ENCODE measurements at regions not wholly inside any gene's neighbourhood (a gene's known extent, or its start where the extent isn't known, plus 50 kb on each side); places are given as distances from the start of the nearest gene placed in this dataset.
"Not testable (repeated sequence)": the region's sequence is repeated elsewhere in the genome, so short reads cannot be mapped to it uniquely, and the experiment has no call there.

DNA sequence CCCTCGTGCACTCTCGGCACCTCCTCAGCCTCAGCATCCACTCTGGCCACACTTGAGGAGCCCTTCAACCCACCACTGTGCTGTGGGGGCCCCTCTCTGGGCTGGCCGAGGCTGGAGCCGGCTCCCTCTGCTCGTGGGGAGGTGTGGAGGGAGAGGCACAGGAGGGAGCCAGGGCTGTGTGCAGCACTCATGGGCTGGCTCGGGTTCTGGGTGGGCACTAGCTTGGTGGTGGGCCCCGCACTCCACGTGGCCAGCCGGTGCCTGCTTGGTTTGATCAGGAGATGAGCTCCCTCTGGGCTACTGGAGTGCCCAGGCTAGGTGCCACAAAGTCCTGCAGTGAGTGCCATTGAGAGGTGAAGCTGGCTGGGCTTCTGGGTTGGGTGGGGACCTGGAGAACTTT is 949.4 kb upstream of the GJE1 start:
- intact Hi-C loops (cut with micrococcal nuclease): no loop called here

DNA sequence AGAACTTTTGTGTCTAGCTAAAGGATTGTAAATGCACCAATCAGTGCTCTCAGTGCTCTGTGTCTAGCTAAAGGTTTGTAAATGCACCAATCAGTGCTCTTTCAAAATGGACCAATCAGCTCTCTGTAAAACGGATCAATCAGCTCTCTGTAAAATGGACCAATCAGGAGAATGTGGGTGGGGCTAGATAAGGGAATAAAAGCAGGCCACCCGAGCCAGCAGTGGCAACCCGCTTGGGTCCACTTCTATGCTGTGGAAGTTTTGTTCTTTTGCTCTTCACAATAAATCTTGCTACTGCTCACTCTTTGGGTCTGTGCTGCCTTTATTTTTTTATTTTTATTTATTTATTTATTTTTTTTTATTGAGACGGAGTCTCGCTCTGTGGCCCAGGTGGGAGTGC is 957.3 kb upstream of the GJE1 start:
- intact Hi-C loops (cut with micrococcal nuclease): not testable (repeated sequence)

DNA sequence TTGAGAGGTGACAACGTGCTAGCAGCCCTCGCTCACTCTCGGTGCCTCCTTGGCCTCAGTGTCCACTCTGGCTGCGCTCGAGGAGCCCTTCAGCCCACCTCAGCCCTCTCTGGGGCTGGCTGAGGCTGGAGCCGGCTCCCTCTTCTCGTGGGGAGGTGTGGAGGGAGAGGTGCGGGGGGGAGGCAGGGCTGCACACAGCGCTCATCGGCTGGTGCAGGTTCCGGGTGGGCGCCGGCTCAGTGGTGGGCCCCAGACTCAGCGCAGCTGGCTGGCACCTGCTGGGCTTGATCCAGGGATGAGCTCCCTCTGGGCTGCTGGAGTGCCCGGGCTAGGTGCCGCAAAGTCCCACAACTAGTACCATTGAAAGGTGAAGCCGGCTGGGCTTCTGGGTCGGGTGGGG is 957.8 kb upstream of the GJE1 start:
- intact Hi-C loops (cut with micrococcal nuclease): no loop called here

DNA sequence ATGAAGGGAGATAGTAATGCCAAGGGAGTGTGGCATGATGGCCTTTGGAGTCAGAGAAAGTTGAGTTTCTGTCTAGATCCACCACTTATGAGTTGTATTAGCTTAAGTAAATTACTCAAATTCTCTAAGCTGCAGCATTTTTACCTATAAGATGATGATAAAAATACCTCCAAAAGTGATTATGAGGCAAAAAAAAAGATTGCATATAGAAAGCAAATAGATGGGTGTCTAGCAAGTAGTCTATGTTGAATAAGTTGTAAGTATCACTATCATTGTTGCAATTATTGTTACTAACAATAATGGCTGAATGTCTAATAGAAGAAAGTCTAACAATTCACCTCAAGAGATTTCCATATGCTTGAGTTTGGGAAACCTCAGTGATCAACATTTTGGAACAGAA is 959.2 kb upstream of the GJE1 start:
- intact Hi-C loops (cut with micrococcal nuclease): no loop called here

DNA sequence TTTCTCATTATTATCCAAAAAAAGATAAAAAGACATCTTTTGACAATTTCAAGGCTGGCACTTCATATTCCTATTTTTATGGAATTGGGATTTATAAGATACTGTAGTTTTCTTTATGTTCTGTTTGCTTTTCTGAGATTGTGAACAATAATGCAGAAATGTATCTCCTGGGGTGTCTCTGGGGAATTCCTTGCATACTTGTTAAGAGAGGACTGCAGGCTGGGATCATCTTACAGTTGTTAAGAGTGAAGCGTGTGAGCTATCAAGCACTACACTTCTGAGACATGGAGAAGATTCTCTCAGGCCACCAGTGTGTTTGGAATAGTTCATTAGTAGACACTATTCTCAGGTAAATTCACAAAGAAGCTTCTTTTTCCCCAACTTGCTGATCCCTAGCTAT is 963.3 kb upstream of the GJE1 start:
- intact Hi-C loops (cut with micrococcal nuclease): no loop called here

DNA sequence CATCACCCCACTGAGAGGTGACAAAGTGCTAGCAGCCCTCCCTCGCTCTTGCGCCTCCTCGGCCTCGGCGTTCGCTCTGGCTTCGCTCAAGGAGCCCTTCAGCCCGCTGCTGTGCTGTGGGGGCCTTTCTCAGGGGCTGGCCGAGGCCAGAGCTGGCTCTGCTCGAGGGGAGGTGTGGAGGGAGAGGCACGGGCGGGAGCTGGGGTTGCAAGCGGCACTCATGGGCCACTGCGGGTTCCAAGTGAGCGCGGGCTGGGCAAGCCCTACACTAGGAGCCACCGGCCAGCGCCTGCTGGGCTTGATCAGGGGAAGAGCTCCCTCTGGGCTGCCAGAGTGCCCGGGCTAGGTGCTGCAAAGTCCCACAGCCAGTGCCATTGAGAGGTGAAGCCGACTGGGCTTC is 964.8 kb upstream of the GJE1 start:
- intact Hi-C loops (cut with micrococcal nuclease): no loop called here

DNA sequence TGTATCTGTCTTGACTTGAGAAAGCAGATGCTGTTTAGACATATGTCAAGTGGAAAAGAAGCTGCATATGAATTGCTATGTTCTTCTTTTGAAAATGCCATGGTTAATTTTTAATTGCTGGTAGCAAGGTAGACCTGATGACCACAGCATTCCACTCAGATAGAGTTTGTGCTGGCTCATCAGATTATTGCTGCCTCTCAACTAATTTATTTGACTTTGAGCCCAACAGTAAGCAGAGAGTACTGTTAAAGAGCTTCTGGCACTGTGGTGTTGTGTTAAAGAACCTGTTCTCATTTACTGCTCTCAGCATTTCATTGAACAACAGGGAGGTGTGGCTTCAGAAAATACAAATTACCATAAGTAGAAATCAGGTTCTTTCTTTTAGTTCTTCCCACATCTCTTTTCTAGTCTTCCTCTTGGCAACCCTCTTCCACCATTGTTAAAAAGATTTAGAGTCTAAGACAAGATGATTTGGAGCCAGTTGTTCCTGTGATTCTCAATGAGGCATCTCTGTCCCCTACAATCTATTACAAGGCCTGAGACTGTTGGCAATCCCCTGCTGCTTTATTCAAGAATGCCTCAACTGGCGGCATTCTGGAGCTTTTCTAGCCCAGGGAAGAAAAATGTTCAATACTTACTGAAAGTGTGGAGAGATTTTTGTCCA is 967.6 kb upstream of the GJE1 start:
- intact Hi-C loops (cut with micrococcal nuclease): no loop called here

DNA sequence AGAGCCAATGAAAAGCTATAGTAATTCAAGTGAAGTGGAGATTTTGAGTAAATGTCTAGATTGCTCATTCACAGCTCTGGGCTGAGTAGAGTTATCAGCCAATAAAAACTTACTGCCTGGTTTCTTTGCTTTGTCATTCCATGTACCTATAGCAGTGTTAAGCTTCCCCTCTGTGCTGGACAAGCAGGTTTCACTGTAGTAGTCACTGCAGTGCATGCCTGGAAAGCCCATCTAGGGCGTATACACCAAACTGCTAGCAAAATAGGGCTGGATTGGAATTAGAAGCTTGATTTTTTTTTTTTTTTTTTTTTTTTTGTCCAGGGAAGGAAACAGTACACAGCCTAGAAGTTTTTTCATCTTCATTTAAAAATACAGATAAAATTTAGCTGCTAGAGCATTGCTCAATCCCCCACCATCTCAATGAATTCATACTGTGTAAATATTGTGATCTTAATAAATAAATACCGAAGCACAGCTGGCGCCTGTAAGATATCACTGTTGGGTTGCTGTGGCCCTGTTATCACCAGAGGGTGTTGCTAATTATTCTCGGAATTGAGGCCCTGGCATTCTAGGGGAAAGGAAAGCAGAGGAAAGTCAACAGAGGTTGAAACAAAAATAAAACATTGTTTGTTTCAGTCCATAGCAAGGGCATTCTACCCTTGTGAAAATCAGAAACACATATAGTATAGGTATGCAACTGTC is 968.5 kb upstream of the GJE1 start:
- intact Hi-C loops (cut with micrococcal nuclease): no loop called here

DNA sequence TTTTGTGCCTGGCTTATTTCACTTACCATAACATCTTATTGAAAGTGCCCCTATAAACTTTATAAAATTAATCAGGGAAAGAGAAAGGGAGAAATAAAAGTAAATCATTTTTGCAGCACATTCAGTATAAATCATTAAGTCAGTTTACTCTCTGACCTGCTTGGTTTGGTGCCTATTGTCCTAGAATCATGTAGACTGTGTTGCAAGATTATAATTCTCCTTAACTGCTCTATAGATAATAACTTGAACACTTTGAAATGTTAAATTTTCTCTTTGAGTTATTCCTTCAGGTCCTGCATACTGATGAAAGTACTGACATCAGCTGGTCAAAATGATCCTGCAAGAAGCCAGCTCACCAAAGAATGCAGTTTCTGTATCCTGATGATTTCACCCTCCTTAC is 969.6 kb upstream of the GJE1 start:
- intact Hi-C loops (cut with micrococcal nuclease): no loop called here

DNA sequence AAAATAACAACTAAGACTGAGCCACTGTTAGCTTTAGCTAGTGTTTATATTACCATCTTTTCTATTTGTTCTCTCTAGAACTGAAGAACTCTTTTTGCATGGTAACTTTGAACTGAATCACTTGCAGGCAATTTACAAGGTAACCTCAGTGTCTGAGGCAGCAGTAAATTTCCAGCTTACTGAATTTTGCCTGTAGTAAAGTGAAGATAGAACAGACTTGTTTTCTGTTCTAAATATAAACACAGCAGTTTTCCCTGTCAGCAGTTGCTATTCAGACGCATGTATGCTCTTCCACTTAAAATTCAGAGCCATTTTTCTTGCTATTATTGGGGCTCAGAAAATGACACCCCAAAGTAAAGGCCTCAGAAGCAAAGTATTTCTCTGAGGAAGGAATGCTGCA is 974.0 kb upstream of the GJE1 start:
- intact Hi-C loops (cut with micrococcal nuclease): no loop called here

DNA sequence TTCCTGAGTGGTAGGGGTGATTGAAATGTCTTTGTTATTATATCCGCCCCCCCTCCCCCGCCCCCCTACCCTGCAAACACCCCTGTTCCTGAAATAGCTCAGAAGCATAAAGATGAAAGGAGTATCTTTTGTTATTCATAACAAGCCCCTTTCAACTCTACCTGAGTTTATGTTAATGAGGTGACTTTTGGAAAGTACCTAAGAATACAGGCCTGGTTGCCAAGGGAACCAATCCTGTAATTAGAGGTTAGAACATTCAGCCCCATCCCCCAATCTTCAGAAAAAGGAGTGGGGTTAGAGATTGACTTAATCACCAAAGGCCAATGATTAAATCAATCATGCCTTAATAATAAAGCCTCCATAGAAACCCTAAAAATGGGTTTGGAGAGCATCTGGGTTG is 979.2 kb upstream of the GJE1 start:
- intact Hi-C loops (cut with micrococcal nuclease): no loop called here

DNA sequence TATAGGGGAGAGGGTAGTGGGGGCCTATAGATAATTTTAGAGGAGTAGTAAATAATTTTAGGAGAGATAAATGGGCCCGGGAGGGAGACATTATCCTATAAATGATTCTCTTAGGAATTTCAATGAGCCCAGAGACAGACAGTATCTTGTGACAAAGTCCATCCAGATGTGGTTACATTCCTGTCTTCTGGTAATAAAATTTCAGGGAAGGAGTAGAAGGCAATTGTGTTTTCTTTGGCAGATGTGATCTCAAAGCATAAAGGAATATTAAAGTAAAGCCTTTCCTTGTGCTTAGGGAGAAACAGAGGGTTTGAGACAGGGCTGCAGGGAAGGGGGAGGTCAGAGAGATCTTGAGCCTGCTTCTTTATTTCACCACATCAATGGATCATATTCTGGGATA is 979.8 kb upstream of the GJE1 start:
- intact Hi-C loops (cut with micrococcal nuclease): no loop called here

DNA sequence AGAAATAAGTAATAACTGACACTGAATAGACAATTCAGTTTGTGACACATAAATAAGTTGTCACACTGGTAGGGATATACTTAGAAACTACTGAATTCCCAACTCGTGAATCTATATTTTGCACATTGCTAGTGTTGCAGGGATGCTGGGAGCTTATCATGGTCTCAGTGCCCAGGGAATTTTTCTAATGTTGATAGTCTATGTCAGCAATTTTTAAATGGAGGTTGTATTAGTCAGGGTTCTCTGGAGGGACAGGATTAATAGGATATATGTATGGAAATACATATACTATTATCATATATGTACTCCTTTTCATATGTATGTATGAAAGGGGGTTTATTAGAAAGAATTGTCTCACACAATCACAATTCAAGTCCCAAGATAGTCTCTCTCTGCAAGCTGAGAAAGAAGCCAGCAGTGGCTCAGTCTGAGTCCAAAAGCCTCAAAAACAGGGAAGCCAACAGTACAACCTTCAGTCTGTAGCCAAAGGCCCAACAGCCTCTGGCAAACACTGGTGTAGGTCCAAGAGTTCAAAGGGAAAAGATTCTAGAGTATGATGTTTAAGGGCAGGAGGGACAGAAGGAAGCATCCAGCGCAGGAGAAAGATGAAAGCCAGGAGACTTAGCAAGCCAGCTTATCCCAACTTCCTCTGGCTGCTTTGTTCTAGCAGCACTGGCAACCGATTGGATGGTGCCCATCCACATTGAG is 980.9 kb upstream of the GJE1 start:
- intact Hi-C loops (cut with micrococcal nuclease): no loop called here

DNA sequence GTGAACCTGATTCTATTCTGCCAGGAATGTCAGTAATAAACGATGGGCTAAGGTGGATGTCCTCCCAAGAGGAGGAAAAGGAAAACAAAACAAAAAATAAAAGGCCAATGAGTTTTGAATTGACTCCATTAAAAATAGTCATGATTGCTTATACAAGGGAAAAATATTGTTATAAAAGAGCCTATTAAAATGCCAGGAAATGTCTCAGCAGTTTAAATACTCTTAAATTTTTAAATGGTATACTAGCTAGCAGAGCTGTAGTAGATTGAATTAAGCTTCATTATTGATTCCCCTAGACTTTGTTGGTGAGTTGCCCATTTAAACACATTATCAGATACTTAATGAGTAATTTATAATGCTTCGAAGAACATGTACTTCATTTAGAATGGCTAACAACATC is 990.9 kb upstream of the GJE1 start:
- intact Hi-C loops (cut with micrococcal nuclease): no loop called here

DNA sequence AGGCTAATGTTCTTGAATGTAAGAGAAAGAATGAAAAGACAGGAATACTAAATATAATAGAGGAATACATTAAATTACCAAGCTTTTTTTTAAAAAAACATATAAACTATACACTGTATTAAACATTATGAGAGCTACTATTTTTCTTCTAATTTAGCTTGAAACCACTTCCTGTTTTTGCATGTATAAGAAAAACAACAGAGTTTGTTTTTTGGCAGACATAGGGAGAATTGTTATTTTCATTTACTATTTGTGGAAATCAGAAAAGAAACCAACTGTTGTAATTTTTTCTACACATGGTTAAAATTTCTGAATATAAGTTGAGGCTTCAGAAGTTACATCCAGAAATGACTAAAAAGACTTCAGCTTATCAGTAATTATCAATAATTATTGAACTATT is 991.8 kb upstream of the GJE1 start:
- intact Hi-C loops (cut with micrococcal nuclease): no loop called here

DNA sequence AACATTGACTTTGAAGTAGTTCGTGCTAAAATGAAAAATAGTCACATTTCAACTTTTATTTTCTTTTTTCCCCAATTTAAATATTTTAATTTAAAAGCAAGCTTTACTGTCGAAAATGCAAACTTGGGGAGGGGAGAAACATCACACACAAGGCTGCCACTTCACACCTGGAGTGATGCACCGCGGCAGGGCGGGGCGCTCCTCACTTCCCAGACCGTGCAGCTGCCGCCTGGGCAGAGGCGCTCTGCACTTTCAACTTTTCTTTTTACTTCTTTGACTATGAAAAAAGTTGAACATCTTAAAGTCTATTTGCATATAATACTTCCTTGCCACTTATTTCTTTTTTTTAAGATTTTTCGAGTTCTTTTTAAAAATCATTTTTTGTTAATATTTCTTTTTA is 993.3 kb upstream of the GJE1 start:
- intact Hi-C loops (cut with micrococcal nuclease): no loop called here

DNA sequence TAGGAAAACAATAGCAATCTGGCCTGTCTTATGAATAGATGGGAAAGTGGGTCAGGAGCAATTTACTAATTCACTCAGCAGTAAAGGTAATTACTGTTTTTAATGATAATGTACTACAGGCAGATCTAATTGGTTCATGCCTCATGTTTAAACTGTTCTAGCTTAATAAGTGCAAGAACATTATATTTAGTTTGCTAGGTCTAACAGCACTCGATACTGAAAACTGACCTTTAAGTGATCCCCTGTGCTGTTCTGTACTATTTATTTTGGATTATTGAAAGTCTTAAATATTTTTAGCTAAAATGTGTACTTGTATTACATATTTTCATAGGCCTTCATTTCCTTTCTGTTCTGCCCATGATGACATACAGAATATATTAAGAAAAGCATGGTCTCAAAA is 998.0 kb upstream of the GJE1 start:
- intact Hi-C loops (cut with micrococcal nuclease): no loop called here

DNA sequence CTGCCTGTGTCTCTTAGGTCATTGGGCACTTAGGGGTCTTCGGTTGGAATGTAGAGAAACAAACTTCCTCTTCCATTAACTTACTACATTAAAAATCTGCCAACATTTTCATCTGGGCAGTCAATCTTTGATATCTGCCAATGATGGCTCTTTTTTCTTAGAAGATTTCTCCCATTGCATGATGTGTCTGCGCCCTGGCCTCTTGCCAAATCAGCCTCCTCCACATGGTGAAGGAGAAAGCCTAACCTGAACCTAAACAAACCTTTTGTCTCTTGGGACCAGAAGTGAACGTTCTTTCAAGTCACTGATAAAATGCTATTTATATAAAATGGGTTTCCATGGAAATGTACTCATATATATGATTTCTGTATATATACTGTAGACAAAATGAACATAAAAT is 998.9 kb upstream of the GJE1 start:
- intact Hi-C loops (cut with micrococcal nuclease): no loop called here

DNA sequence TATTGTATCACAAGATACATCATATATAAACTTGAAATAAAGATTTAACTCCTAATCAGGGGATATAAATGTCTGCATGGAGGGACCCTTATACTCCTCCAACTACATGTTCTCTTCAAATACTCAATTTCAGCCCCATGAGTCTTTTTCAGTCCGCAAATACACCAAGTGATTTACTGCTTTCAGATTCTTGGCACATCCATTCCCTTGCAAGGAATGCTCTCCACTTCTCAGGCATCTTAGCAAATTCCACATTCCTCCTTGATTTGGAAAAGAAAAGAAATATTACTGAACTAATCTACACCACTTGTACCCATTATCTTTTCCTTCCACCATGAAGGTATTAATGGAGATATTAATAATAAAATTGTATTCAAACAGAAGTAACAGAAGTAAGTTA is 999.4 kb upstream of the GJE1 start:
- intact Hi-C loops (cut with micrococcal nuclease): no loop called here

DNA sequence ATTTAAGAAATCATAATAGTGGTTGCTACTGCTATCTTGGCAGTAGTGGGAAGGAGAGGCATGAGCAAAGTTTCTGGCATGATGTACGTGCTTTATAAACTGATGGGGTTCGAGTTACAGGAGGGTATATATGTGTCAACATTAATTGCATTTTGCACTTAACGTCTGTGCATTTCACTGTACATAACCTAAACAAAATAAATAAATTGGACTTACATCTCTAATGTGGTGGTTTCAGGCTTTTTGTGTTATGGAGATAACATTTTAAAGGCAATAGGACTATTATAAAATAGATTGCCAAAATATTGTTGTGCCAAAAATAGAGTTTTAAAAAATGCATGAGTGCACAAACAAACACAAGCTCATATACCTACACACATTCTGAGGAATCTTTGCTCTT is 1001.1 kb upstream of the GJE1 start:
- intact Hi-C loops (cut with micrococcal nuclease): no loop called here

DNA sequence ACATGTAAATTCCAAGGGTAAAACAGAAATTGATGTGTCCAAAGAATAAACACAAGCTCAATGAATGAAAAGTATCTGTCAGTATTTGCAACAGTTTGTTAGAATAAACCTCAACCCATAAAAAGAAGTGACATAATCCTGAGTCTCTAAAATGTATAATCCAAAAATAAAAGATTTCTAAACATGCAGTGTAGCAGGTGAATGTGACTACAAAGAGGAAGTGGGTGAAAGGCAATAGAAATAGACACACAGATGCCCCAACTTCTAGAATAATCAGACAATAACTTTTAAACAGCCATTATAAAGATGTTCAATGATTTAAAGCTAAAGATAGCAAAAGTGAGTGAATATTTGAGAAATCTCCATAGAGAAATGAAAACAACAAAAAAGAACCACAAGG is 1009.2 kb upstream of the GJE1 start:
- intact Hi-C loops (cut with micrococcal nuclease): no loop called here

DNA sequence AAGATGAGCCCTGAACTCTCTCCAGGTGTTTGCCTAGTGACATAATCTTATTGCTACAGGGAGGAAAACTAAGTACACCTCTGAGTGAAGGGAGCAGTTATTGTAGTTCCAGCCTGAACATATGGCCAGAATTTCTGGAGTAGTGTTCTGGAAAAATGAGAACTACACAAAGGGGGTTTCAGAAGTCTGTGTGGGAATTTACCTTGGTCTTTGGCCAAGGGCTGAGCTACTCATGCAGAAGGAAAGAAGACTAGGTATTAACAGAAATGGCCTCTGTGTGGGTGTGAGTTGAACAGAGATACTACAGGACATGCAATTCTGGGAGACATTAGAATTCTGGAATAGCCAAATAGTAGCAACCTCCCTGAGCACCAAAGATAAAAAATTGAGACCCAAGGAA is 1009.7 kb upstream of the GJE1 start:
- intact Hi-C loops (cut with micrococcal nuclease): no loop called here

DNA sequence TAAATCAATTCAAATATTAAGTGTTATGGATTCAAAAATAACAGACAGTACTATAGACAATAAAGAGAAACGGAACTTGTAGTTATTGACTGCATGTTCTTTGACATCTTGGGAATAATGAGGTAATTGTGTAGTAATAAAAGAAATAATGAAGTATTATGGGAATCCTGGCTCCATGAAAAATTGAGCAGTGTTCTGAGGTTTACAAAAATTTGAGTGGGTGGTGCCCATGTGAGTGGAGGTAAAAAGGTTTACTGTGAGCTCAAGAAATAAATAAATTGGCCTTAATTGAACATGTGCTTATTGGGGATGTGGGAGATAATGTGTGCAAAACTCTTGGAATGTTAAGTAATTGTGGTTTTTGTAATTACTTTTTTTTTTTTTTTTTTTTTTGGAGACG is 1013.7 kb upstream of the GJE1 start:
- intact Hi-C loops (cut with micrococcal nuclease): no loop called here

Measured in T-helper 2 cell treated with Interferon-gamma antibody and Interleukin-4, amounts not matched to agents 100 ng/mL and 5 ng/mL, for 36 hours (primary cell).